ENCODE measurements at regions not wholly inside any gene's neighbourhood (a gene's known extent, or its start where the extent isn't known, plus 50 kb on each side); places are given as distances from the start of the nearest gene placed in this dataset.
"Not testable (repeated sequence)": the region's sequence is repeated elsewhere in the genome, so short reads cannot be mapped to it uniquely, and the experiment has no call there.

DNA sequence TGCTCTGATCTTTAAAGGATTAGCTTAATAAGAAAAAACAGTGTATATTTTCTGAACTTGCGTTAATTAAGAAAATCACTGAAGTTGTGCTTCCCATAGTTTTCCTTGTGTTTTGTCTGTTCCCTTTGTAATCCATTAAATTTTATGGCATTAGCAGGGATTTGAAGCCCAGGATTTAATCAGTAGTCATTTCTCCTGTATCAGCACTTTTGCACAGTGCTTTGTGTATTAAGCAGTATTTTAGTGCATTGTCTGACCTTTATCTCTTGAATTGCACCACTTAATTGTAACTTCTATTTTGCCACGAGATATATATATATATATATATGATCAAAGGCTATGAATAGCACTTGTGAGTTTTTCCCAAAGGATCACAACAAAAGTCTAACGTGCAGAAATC, 133.7 kb downstream of the S1PR1 start:
- Histone ChIP-seq H3K9me3 (replicated peaks) (peaks cover 16% of the 10 kb centered on the region), H3K36me3 (no peaks in the 10 kb centered on the region), H3K4me3 (no peak overlapping the region), H3K27ac (replicated peaks) (no peak overlapping the region), H3K27me3 (ENCODE audit: low read depth) (no peaks in the 10 kb centered on the region), H3K4me1 (peaks cover 5% of the 10 kb centered on the region)
- TF ChIP-seq CTCF (IDR thresholded peaks at IDR 0.05; ENCODE audit: borderline replicate concordance), result no peak
- intact Hi-C loops (cut with micrococcal nuclease), result no loop called here
- DNase-seq, result no peak

GRCh38 chr1:101371259-101371658, 134.4 kb downstream of the S1PR1 start:
- intact Hi-C loops (cut with micrococcal nuclease), result no loop called here
- peaks cover 5% of the 10 kb centered on the region for H3K4me1 ChIP-seq
- no peak overlapping the region for H3K4me3 ChIP-seq
- H3K36me3 ChIP-seq, result no peaks in the 10 kb centered on the region
- H3K27ac ChIP-seq (replicated peaks), result no peak overlapping the region
- H3K9me3 ChIP-seq (replicated peaks), result peaks cover 16% of the 10 kb centered on the region
- H3K27me3 ChIP-seq (ENCODE audit: low read depth), result no peaks in the 10 kb centered on the region
- TF ChIP-seq CTCF (IDR thresholded peaks at IDR 0.05; ENCODE audit: borderline replicate concordance), result no peak
- DNase-seq, result no peak

- intact Hi-C loops (cut with micrococcal nuclease), result no loop called here
- TF ChIP-seq CTCF (IDR thresholded peaks at IDR 0.05; ENCODE audit: borderline replicate concordance), result no peak
- Histone ChIP-seq H3K27me3 (ENCODE audit: low read depth) (no peaks in the 10 kb centered on the region), H3K36me3 (no peaks in the 10 kb centered on the region), H3K27ac (replicated peaks) (no peak overlapping the region), H3K4me3 (no peak overlapping the region), H3K4me1 (no peaks in the 10 kb centered on the region), H3K9me3 (replicated peaks) (peaks cover 16% of the 10 kb centered on the region)
- DNase-seq, result no peak
These were observed 136.8 kb downstream of the S1PR1 start for GRCh38 chr1:101373570-101373969.

- H3K4me3 ChIP-seq; DNase-seq; H3K4me1 ChIP-seq; intact Hi-C loops (cut with micrococcal nuclease); H3K27me3 ChIP-seq (ENCODE audit: low read depth); H3K36me3 ChIP-seq; H3K27ac ChIP-seq (replicated peaks): not testable (repeated sequence)
- peaks cover 16% of the 10 kb centered on the region for H3K9me3 ChIP-seq (replicated peaks)
These were observed 138.6 kb downstream of the S1PR1 start for GRCh38 chr1:101375448-101375847.

DNA sequence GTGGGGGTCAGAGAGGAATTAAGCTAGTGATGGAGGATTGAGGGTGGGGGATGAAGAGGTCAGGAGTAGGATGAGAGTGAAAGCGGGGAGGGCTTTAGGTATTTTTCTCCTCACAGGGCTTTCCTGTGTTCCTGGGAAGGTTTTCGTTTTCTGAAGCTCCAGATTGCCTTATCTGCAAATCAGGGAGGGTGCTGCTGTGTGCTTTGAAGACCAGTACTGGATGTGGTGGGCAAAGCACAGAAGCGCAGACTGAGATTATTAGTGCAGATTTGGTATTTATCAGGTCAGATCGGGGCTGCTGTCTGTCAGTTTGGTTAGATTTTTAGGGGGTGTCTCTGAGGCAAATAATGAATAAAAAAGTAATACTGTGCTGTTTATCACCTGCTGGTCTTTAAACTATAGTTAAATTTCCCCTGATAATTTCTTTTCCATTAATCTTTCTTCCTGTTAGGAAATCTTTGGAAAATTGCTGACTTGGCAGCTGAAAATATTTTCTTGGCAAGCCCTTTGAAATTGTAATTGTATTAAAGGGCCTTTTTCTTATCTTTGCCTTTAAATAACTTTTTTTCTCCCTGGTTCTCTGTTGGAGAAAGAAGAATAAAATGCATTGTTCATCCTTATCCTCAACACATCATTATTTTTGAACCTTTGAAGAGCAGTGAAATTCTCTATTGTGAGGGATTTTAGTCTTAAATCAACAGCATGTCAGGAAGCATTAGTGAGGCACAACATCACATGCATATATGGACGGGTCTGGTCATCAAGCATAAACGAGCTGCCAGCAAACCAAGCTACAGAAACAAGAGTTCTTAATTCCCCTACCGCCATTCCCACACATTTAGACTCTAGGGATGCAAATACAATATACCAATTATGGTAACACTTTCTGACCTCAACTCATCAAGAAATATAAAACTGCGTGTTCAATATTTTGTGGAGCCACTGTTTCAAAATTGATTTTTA, 139.6 kb downstream of the S1PR1 start:
- Histone ChIP-seq H3K27ac (replicated peaks) (no peak overlapping the region), H3K9me3 (replicated peaks) (peaks cover 16% of the 10 kb centered on the region), H3K36me3 (no peaks in the 10 kb centered on the region), H3K27me3 (ENCODE audit: low read depth) (no peaks in the 10 kb centered on the region), H3K4me1 (no peaks in the 10 kb centered on the region), H3K4me3 (no peak overlapping the region)
- intact Hi-C loops (cut with micrococcal nuclease), result no loop called here
- TF ChIP-seq CTCF (IDR thresholded peaks at IDR 0.05; ENCODE audit: borderline replicate concordance), result no peak
- no peak for DNase-seq
